HL-60 (cell line): ENCODE measurements at regions not wholly inside any gene's neighbourhood (a gene's known extent, or its start where the extent isn't known, plus 50 kb on each side); places are given as distances from the start of the nearest gene placed in this dataset.

ENCODE experiments used
- DNase-seq, 2 experiments: peaks; one replicate each; pipeline ENCODE4 v3.0.0-alpha.2; 2010 to 2020; ENCODE audit warnings: low read depth in 1 of 2, low spot score in 1 of 2
- H3K27ac ChIP-seq: fragments of 250-450 bp; sonication (Bioruptor Pico); replicated peaks from 2 replicates; pipeline ENCODE4 v1.5.1; 2020; ENCODE audit warnings: mild to moderate bottlenecking, moderate library complexity
- H3K27me3 ChIP-seq: fragments of 250-450 bp; sonication (Bioruptor Pico); 2 replicates; pipeline ENCODE4 v1.5.1; 2021; ENCODE audit warnings: mild to moderate bottlenecking, moderate library complexity; ENCODE audit not compliant: insufficient read depth, poor library complexity, severe bottlenecking
- H3K4me3 ChIP-seq: replicated peaks from 2 replicates; pipeline ENCODE4 v1.5.1; 2011; ENCODE audit warnings: mild to moderate bottlenecking, control low read depth, low read length; ENCODE audit not compliant: insufficient read depth
- GABPA ChIP-seq: IDR thresholded peaks from 2 replicates; pipeline ENCODE4 v1.6.1; 2012; ENCODE audit warnings: low read depth
- POLR2AphosphoS5 ChIP-seq: IDR thresholded peaks from 2 replicates; pipeline ENCODE4 v1.6.1; 2012; ENCODE audit warnings: low read depth
- SPI1 ChIP-seq: IDR thresholded peaks from 2 replicates; pipeline ENCODE4 v1.6.1; 2012; ENCODE audit warnings: low read depth, mild to moderate bottlenecking, borderline replicate concordance
- TF ChIP-seq, protein P1 (sequence below): IDR thresholded peaks from 2 replicates; pipeline ENCODE4 v1.6.1; 2012; ENCODE audit warnings: low read depth; ENCODE audit not compliant: insufficient replicate concordance
- TF ChIP-seq, protein P2 (sequence below): IDR thresholded peaks from one replicate; pipeline ENCODE4 v1.5.1; 2011; ENCODE audit warnings: low read length, control low read depth, inconsistent platforms; ENCODE audit not compliant: insufficient read depth

DNA sequence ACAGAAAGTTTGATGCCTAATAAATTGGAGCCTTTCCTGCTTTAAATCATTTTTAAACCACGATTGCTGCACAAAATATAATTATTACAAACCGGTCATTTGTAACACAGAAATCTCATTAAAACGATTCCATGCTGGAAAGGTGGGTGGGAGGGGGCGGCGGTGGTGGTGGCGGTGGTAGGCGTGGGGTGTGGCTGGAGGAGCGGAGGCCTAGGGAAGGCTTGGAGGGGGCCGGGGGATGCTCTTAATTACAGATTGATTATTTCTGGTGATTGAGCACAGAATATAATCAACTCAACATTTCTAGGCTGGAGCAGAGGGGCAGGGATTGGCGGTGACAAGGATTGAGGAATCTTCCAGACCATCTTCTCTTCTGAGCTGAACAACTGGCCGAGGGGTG, 157.5 kb downstream of the TRIM29 start:
- no peak for DNase-seq
- TF ChIP-seq SPI1 (no peak), POLR2AphosphoS5 (no peak), GABPA (no peak)
- TF ChIP-seq, protein P1, sequence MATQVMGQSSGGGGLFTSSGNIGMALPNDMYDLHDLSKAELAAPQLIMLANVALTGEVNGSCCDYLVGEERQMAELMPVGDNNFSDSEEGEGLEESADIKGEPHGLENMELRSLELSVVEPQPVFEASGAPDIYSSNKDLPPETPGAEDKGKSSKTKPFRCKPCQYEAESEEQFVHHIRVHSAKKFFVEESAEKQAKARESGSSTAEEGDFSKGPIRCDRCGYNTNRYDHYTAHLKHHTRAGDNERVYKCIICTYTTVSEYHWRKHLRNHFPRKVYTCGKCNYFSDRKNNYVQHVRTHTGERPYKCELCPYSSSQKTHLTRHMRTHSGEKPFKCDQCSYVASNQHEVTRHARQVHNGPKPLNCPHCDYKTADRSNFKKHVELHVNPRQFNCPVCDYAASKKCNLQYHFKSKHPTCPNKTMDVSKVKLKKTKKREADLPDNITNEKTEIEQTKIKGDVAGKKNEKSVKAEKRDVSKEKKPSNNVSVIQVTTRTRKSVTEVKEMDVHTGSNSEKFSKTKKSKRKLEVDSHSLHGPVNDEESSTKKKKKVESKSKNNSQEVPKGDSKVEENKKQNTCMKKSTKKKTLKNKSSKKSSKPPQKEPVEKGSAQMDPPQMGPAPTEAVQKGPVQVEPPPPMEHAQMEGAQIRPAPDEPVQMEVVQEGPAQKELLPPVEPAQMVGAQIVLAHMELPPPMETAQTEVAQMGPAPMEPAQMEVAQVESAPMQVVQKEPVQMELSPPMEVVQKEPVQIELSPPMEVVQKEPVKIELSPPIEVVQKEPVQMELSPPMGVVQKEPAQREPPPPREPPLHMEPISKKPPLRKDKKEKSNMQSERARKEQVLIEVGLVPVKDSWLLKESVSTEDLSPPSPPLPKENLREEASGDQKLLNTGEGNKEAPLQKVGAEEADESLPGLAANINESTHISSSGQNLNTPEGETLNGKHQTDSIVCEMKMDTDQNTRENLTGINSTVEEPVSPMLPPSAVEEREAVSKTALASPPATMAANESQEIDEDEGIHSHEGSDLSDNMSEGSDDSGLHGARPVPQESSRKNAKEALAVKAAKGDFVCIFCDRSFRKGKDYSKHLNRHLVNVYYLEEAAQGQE, result no peak
- H3K4me3 ChIP-seq, result no peak overlapping the region
- H3K27me3 ChIP-seq, result peaks cover 5% of the 10 kb centered on the region
- H3K27ac ChIP-seq, result no peak overlapping the region

DNA sequence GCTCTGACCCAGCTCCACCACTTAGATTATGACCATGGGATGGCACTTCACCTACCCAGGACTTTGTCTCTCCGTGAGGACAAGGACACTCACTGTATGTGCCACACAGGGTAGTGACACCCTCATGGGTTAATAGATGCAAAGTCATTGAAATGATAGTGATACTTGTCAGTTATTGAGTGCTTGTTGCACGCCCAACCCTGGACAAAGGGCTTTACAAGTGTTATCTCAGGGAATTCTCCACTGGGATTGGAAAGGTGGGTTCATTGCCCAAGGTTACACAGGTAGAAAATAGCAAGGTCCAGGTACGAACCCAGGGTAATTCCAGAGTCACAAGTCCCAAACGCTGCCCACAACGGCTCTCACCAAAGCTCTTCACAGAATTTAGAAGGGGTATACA, 158.2 kb downstream of the TRIM29 start:
- Histone ChIP-seq H3K27me3 (peaks cover 5% of the 10 kb centered on the region), H3K27ac (no peak overlapping the region), H3K4me3 (no peak overlapping the region)
- no peak for DNase-seq
- TF ChIP-seq, protein P1, result no peak
- TF ChIP-seq, protein P2, sequence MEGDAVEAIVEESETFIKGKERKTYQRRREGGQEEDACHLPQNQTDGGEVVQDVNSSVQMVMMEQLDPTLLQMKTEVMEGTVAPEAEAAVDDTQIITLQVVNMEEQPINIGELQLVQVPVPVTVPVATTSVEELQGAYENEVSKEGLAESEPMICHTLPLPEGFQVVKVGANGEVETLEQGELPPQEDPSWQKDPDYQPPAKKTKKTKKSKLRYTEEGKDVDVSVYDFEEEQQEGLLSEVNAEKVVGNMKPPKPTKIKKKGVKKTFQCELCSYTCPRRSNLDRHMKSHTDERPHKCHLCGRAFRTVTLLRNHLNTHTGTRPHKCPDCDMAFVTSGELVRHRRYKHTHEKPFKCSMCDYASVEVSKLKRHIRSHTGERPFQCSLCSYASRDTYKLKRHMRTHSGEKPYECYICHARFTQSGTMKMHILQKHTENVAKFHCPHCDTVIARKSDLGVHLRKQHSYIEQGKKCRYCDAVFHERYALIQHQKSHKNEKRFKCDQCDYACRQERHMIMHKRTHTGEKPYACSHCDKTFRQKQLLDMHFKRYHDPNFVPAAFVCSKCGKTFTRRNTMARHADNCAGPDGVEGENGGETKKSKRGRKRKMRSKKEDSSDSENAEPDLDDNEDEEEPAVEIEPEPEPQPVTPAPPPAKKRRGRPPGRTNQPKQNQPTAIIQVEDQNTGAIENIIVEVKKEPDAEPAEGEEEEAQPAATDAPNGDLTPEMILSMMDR, result no peak
- no peak for TF ChIP-seq SPI1
- TF ChIP-seq POLR2AphosphoS5, result no peak
- no peak for TF ChIP-seq GABPA

DNA sequence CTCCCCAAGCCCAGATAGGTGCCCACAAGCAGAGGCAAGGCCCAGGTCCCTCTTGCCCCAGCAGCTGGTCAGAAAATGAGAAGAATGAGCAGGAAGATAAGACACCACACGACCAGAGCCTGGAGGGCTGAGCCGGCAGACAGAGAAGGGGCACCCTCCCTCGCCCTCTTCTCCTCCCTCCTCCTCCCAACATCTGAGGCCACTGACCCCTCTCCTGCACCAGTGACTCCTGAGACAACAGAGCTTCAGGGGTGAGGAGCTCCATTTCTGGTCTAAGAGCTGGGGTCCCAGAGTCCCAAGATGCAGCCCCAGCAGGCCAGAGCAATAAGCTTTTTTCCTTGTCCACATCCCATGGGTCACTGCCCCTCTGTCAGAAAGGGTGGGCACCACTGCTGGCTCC, 159.2 kb downstream of the TRIM29 start:
- H3K27me3 ChIP-seq, result peaks cover 5% of the 10 kb centered on the region
- H3K27ac ChIP-seq, result no peak overlapping the region
- no peak for TF ChIP-seq SPI1
- TF ChIP-seq, protein P1, result no peak
- TF ChIP-seq POLR2AphosphoS5, result no peak
- TF ChIP-seq, protein P2, result no peak
- no peak for TF ChIP-seq GABPA
- H3K4me3 ChIP-seq, result no peak overlapping the region
- no peak for DNase-seq

DNA sequence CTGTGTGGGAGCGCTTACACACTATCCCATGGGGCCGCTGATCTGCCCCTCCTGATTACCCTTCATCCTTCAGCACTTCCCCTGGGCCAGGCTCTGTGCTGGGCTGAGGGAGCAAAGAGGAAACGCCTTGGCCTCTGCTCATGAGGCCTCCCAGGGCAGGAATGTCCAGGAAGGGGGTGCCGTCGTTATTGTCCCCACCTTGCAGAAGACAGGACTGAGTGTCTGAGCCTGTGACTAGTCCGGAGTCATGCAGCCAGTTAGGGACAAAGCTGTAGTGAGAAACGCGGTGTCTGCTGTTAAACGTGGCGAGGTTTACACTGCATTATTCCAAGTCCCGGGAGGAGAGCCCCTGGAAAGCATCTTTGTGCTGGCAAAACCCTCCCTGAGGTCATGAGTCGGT, 160.0 kb downstream of the TRIM29 start:
- H3K27me3 ChIP-seq, result peaks cover 5% of the 10 kb centered on the region
- H3K4me3 ChIP-seq, result no peak overlapping the region
- DNase-seq, result no peak
- TF ChIP-seq, protein P1, result no peak
- TF ChIP-seq, protein P2, result no peak
- TF ChIP-seq SPI1, result no peak
- no peak for TF ChIP-seq POLR2AphosphoS5
- TF ChIP-seq GABPA, result no peak
- H3K27ac ChIP-seq, result no peak overlapping the region
